NCI-H1436 (cell line): ENCODE measurements at regions not wholly inside any gene's neighbourhood (a gene's known extent, or its start where the extent isn't known, plus 50 kb on each side); places are given as distances from the start of the nearest gene placed in this dataset.
A peak's percentile ranks its signal among the peaks of the same experiment; 100 is the strongest.

ENCODE experiments used
- DNase-seq: peaks from one replicate; lab custom pipeline; 2025; lab: John Stamatoyannopoulos, UW

DNA sequence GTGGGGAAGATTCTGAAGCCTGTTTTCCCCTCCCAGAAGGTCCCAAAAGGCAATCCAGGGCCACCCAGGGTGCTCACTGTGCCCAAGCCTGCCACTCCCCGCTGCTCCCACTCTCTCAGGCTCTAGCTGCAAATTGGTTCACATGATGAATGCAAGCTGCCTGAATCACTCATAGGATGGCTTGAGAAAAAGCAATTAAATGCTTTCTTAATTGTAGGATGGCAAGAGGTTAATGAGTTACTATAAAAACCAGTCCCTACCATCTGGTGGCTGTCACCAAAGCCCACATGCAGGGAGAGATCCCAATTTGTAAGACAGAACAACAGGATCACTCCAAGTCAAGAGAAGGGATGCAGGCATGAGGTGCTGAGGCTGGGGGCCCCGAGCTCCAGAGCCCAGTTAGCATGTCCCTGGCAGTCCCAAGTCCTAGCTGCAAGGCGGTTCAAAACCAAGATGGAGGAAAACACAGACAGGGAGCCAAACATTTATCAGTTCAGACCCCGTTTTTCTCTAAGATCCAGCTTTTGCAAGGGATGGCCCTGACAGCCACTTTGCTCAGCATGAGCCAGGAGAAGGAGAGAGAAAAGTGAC lies 207.1 kb downstream of the UACA start:
- no peak for DNase-seq

DNA sequence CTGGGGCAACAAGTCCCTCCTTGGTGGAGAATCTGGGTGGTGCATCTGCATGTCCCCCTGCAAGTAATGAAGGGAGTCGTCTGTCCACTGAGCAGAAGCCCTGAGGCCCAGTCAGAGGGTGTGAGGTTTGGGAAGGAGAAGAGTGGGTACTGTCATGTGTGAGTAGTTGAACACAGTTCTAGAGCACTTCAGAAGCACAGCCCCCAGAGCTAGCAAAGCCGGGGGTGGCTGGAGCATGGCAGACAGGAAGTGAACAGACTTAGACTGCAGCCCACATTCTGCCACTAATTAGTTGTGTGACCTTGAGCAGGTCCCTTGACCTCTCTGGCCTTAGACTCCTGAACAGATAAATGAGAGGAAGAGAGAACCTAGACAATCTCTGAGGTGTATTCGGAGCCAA lies 207.6 kb downstream of the UACA start:
- DNase-seq = no peak

DNA sequence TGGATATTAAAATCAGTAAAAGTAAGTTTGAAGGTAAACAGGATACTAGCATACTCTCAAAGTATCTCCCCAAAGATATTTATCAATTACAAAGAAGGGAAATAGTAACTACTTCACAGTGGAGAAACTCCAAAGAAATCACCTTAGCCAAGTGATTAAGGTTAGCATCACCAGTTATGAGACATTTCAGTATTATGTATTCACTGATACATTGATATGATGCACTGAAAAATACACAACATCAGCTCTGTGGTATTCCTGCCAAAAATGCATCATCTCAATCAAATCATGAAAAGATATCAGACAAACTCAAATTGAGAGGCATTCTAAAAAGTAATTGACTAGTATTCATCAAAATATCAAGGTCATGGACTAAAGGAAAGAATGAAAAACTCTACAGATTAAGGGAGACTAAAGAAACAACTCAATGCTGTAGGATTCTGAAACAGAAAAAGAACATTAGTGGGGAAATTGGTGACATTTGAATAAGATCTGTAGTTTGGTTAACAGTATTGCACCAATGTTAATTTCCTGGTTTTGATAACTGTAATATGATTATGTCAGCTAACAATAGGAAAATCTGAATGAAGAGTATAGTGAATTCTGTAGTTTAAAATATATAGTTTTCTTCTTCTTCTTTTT lies 215.4 kb downstream of the UACA start:
- DNase-seq = no peak

DNA sequence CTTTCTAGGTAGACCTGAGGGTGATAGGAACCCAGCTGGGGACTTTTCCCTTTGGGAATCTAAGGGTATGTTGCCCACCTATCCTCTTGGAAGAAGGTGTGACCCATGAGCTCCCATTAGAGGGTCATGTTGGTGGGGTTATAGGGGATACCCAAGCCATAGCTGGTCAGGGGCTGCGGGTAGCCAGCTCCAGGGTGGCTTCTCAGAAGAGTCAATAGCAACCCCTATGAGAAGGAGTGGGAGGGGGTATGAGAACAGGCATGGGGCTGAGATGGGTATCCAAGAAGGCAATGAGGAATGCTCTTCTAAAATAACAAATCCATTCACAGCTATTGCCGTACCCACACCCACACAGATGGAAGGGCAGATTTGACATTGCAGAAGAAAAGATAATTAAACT lies 217.8 kb downstream of the UACA start:
- no peak for DNase-seq

DNA sequence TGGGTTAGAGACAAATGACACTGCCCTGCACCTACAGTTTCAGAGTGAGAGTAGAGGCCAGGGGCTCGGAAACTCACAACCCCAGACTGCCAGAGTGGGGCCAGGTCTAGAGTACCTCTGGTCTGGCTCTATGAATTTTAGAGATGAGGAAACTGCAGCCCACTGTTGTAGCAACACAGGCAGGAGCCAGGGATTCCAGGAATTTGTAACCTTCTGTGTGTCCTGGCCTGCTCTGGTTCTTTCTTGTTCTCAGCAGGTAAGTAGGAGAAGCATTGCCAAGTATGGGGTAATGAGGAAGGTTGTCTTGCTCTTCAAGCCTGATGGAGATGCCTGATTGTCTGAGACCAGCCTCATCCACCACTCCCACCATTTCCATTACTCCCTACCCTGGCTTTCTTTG lies 221.8 kb downstream of the UACA start:
- DNase-seq = peak; percentile 12

DNA sequence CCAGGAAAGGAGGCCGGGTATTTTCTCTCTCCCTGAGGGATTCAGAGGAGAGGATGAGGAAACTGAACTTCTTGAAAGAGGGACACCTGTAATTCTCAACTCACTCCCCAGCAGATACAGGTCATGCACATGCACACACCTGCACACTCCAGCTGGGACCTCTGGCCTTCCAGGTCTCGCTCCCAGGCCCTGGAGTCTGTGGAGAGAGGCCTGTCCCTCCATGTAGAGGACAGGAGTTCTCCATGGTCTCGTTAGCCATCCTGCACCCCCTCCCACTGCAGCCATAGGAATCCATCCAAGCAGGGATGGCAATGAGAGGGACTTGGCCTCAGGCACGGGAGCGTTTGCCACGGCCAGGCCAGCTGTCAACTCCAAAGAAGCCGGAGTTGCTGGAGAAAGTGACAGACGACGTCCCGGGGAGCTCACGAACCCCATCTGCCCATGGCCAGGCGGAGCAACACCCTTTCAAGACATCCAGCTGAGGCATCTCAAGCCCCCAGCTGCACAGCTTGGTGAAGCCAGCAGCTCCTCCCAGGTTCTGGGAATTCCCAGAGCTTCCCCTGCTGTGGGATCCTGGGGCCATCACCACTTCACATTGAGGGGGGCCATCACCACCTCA lies 223.3 kb downstream of the UACA start:
- no peak for DNase-seq

DNA sequence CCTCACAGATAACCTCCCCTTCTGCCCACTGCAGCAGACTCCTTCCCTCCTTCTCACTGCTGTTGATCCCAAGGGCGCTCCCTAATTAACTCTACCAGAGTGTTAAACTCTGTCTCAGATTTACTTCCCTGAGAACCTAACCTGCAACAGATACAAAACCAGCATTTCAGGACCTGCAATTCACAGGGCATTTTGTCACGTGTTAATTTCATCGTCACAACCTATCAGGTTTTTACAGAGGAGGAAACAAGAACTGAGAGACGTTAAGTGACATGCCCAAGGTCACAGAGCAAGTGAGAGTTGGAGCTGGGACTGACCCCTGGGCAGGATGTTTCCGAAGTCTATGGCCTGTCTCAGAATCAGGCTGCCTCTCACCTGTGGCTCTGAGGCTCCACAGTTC lies 223.9 kb downstream of the UACA start:
- no peak for DNase-seq

DNA sequence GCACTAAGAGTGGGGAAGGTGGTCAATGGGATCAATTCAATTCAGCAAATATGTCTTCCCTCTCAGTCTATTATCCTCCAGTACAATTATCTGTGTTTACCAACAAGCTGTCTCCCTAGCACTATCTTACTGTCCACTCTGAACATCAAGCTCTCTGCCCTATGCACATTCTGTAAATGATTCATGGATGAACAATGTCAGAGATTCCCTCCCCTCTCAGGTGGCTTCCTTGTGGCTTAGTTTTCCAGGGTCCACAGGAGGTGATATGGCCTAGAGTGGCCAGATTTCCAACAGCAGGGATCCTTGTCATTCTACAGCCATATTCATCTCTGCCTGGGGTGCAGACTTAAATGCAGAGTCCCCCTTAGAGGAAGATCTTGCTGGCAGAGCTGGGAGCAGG lies 225.1 kb downstream of the UACA start:
- no peak for DNase-seq

DNA sequence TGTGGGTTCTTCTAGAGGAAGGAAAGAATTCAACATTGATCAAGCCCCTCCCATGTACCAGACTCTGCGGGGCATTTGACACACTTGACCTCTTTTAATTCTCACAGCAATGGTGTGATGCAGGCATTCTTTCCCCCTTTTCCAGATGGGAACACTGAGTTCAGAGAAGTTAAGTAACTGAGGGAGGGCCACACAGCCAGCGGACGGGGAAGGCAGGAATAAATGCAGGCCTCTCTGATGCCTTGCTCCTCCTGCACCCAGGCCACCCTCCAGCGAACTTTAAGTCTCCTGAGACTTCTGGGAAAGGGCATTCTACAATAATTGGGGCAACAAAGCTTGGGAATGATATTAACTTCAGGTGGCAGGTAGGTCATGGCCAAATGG lies 227.4 kb downstream of the UACA start:
- no peak for DNase-seq

DNA sequence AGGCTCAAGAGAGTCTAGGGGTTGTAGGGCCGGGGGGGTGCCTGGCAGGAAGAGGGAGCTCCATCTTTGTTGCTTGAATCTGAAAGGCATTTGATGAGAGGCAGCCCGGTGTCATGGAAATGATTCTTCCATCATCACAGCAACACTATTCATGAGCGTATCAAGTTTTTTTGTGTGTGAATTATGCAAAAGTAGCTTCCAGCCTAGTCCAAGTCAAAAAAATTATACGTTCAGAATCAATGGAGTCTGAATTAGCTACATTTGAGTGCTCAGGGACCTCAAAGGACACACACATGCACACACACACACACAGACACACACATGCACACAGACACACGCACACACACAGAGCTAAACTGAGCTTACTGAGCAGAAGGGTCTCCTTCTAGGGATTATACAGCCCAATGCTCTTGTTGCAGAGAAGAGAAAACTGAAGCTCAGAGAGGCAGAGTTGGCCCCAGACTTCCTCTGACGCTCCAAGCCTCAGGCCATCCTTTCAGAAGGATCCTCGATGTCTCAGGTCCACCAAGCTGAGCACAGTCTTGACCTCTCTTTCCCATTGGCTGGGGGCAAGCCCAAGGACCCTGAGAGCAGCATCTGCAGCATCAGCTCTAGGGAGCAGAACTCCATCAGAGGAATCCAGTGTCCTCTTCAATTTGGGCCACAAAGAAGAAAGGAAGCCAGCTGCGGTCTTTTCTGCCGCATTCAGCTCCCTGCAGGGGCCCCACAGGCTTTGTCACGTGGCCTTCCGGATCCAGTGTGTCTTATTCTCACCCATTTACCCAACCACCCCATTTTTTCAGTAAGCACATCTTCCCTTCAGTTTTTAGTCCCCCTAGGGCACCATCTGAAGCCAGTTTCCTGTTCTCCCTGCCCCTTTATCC lies 228.0 kb downstream of the UACA start:
- no peak for DNase-seq

DNA sequence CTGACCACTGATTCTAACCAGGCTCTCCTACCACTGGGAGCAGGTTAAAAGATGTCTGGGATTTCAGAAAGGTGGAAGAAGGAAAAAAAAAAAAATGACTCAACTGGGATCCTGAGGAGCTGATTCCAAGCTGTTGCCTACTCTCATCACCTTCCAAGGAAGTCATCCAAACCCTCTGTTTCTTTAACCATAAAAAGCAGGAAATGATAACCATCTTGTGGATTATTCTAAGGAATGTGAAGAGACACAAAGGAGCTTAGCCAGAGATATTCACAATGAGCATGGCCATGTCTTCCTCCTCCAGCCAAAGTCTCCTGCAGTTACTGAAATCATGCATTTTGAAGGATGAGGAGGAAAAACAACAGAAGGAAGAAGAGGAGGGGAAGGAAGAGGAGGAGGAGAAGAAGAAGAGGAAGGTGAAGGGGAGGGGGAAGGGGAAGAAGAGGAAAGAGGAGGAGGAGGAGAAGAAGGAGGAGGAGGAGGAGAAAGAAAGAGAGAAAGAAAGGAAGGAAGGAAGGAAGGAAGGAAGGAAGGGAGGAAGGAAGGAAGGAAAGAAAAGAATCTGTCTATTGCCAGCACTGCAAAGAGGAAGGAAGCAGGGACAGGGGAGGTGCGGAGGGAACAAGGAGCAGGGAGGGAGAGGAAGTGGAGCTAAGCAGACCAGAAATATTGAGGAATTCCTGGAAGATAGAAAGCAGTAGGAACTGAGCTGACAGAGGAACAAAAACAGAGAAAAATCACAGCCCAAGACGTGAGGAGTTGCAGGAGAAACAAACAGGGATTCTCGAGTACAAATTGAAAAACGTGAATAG lies 229.2 kb downstream of the UACA start:
- no peak for DNase-seq

DNA sequence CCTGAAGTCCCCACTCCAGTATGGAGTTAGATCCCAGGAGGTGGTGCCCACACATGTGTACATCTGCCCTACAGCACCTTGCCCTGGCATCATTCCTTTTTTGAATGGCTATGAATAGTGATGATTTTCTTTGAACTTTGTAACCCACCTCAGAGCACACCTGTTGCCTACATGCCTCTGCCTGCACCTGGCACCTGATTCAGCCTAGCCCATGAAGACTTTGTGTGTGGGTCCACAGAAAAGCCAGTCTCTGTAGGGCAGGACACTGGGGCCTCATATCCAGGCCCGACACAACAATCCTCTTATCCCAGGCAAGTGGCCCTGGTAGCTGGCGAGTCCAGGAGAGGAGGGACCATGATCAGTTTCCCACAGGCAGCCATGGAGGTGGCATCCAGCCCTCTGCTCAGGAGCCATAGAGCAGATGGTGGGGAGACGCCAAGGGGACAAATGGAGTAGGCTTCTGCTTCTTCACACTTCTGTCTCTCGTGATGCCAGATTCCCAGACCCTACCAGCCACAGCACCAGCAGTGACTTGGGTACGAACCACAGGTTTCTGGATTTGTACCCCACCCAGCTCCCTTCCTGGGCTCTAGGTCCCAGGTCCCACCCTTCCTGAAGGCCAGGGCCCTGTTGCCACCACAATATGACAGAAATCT lies 230.7 kb downstream of the UACA start:
- no peak for DNase-seq

DNA sequence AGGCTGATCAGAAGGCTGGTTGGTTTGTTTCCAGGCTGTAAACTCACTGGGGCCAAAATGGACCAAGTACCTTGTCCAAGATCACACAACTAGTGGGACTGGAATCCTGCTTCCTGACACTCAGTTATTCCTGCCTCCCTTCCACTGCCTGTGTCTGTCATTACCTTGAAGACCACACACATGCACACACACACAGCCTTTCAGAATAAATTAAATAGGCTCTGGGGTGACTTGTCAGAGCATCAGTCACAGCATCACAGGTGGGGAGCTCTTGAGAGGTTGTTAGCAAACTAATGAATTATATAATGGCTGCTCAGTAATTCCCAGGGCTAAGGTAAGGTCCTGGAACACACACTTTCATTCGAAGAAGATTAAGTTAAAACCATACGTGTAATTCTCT lies 231.8 kb downstream of the UACA start:
- no peak for DNase-seq

DNA sequence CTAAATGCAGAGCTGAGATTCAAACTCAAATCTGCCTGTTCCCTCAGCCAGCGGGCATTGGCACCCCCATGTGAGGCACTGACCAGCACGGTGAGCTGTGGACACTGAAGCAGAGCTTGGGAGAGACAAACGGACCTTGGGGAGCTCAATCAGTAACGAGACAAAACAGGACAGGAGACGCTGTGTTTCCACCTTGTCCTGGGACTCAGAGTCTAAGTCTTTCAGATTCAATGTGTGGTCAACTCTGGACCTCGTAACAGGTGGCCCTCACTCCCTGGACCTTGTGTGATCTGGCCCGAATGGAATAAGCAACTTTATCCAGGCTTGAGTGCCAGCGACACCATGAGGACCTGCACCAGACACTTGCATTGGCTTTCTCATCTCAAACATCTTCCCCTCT lies 232.5 kb downstream of the UACA start:
- no peak for DNase-seq

DNA sequence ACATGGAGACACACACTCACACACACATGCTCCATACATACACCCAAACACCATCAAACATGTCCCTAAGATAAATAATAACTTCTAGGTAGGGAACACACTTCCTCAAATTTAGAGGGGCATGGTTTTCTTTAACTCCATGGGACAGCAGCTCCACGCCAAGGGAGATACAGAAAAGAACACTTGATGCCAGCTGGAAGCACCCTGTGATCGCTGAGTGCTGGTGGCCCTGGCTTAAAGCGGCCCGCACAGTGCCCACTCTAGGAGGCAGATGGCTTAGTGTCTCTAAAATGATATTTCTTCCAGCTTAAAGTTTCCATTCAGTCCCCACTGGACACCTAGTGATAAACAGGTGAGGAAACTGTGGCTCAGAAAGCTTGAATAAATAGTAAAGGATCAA lies 232.9 kb downstream of the UACA start:
- DNase-seq = no peak

DNA sequence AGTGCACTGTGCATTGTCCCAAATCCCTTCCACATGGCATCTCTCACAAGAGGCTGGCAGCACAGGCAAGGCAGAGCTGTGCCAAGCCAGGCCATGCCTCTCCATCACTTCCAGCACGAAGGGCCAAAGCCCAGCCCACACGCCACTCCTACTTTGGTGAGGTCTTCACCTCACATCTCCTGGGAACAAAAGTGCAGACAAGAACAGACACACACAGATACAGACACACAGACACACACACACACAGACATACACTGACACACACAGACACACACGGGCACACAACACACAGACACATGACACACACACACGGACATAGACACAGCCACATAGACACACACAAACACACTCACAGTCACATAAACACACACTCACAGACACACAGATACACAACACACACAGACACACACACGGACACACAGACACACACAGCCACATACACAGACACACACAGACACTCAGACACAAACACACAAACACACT lies 233.3 kb downstream of the UACA start:
- DNase-seq = no peak

DNA sequence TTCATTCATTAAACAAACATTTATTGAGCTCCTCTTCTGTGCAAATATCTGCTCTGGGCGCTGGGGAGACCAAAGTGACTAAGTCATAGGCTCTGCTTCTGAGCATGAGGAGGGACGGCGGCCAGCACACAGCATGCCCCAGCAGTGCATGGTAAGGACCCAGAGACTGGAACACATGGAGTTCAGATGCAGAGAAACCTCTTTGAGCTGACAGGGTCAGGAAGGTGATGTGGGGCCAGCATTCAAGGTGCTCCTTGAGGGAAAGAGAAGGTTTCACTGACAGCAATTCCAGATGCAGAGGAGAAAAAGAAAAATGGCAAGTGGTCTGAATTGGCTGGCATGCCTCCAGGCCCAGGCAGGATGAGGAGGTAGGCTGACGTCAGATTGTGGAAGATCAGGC lies 234.5 kb downstream of the UACA start:
- DNase-seq = no peak

DNA sequence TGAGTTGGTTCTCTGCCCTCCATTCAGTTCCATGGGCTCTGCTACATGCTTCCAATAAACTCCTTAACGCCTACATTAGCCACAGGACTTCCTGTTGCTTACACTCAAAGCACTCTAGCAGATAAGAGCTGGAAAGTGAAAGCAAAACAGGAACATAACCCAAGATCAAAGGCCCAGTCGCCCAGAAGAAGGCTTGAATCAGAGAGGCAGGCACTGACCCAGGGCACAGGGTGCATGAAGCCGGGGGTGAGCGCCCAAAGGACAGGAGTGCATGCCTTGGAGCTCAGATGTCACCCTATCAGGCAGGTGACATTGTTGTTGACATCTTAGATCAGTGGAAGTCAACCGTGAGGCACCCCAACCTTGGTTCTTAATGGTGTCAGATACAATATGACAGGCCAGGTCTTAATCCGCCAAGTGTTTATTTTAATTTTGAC lies 235.1 kb downstream of the UACA start:
- no peak for DNase-seq

DNA sequence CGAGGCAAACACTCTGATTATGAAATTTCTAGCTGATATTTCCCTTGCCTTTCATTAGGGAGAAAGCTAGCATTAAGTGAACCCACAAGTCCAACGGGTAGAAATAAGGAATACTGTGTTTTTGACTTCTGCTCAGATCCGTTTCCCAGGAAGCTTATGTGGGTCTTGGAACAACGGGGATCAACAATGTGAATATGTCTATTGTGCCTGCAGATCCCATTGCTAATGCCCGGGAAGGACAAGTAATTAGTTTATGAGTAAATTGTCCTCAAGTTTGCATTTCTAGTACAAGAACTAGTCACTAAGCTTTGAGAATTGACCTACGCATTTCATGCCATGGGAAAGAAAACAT lies 236.4 kb downstream of the UACA start:
- DNase-seq = no peak

DNA sequence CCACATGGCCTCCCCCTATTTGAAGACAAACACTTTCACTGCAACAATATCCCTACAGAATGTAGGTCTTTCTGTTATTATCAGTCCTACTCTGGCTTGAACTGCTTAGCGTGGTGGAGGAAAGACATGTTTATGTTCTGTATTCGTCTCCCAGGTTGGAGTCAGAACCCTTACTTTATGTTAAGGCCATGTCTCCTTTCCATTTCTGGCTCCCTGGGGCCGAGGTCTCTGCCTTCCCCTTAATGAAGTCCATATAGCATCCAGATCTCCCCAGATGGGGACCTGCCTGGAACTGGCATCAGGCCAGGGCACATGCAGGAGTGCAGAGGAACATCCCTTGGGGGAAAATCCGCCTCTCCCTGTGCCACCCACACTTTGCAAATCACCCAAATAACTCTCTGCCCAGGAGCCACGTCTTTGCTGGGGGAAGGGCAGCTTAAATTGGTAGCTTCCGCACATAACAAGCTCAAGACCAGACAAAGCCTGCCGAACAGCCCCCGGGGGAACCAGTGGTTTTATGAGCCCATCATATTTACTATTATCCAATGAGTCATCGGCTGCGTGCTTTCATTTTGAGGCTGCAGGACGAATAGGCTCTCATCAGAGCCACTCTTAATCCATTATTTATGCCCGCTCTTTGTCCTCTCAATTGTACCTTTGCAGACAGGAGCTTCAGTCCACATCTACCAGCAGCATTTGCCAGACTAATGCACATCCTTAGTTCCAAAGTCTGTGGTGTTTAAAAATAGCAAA lies 237.0 kb downstream of the UACA start:
- DNase-seq = peak; percentile 97

DNA sequence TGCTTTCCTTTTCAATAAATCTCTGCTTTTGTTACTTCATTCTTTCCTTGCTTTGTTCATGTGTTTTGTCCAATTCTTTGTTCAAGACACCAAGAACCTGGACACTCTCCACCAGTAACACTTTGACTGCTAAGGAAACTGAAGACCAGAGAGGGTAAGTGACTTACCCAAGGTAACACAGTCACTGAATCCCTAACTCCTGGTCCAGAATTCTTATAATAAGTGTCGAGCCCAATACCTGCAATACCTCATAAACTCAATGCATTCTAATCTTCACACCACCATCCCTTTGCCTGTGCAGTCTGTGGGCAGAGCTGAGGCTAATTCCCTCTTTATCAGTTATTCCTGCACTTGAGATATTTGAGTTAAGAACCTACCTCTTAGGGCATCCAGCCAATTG lies 237.8 kb downstream of the UACA start:
- no peak for DNase-seq
